HuH-7.5 (cell line): ENCODE measurements at regions not wholly inside any gene's neighbourhood (a gene's known extent, or its start where the extent isn't known, plus 50 kb on each side); places are given as distances from the start of the nearest gene placed in this dataset.
"Not testable (repeated sequence)": the region's sequence is repeated elsewhere in the genome, so short reads cannot be mapped to it uniquely, and the experiment has no call there.

ENCODE experiments used
- DNase-seq: peaks from one replicate; pipeline ENCODE4 v3.0.0; 2011; ENCODE audit warnings: low spot score

DNA sequence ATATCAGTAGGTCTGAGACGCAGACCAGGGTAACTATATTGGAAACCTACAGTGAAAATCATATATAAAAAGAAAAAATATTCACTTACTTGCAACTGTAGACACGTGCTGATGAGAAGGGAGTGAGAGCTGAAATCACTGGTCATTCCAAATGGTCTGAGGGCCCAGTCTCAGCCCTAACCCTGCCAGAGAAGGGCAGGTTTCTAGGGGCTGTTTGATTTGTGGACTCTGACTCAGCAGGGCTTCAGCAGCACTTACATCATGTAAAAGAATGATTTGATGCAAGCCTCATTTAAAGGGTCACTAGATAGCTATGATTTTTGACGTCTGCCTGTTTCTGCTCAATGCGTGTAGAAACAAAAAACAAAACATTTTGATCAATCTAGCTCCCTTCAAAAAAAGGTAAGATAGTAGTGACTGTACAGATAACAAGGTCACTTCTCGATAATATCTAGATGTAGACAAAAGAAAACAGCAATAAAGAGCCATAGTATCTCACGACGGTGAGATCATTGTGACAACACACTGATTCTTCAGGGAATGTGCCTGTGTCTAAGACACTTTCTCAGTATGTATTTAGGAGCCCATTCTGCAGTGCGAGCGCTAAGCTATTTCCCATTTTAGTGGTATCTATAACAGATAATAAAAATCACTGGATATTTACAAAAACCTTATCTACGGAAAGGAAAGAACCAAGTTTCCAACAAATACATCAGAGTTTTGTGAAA lies 307.2 kb downstream of the HIVEP2 start:
- no peak for DNase-seq

DNA sequence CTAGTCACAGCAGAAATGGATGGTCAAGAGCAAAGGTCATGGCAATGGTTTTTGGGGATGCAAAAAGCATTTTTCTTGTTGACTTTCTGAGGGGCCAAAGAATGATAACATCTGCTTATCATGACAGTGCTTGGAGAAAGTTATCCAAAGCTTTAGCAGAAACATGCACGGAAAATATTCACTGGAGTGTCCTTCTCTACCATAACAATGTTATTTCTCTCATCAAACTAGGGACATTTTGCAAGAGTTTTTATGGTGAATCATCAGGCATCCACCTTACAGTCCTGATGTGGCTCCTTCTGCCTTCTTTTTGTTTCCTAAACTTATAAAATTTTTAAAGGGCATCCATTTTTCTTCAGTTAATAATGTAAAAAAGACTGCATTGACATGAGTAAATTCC lies 302.3 kb downstream of the HIVEP2 start:
- DNase-seq, result no peak

DNA sequence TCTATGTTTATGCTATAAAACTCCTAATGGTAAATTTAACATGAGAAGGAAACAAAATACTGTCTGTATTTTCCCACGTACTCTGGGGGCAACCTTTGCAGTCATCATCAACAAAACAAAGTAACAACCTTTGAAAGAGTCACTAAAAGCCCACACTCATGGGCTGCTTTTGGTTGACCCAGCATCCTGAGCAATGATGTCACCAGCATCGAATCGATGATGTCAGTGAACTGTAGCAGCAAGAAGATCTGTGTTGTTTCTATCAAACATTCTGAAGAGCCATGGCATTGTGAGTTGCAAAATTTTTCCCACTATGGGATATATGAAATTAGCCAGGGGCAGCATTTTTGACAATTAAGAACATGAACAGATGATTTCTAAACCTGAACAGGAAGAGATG lies 300.1 kb downstream of the HIVEP2 start:
- DNase-seq, result no peak

DNA sequence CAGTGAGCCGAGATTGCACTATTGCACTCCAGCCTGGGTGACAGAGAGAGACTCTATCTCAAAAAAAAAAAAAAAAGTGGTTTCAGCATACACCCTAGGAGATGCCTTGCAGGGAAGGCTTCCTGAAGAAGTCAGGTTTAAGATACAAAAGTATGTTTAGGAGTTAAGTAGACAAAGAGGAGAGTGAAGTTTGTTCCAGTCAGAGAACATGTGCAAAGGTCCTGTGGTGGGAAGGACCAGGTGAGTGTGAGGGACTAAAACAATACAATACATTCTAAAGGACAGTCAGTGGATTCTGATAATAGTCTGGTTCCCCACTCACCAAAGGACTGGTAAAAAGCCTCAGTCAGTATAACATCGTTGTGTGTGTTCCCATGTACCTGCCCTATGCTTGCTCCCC lies 299.3 kb downstream of the HIVEP2 start:
- DNase-seq, result no peak

DNA sequence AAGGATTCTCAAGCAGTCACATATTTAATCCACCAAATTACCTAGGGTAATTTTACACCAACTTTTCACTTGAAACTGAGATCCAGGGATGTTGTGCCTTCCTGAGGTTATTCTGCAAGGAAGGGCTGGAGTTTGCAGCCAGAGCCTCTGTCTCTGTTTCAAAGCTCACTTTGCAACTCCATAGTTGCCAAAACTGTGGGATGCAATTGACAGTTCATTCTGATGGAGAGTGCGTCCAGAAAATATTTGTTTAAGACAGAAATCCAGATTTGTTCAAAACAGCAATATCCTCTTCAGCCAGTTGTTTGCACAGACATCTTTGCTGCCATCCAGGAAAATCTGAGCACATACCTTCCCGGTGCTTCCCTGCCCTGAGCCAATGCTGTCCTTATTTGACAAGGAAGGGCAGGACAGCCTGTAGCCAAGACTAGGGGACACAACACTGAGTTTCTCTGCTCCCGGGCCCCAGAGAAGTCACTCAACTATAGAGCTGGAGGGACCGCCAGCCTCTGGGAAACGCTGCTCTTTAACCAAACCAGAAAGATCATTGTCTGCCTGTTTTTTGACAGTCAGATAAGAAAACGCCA lies 297.4 kb downstream of the HIVEP2 start:
- DNase-seq, result no peak

DNA sequence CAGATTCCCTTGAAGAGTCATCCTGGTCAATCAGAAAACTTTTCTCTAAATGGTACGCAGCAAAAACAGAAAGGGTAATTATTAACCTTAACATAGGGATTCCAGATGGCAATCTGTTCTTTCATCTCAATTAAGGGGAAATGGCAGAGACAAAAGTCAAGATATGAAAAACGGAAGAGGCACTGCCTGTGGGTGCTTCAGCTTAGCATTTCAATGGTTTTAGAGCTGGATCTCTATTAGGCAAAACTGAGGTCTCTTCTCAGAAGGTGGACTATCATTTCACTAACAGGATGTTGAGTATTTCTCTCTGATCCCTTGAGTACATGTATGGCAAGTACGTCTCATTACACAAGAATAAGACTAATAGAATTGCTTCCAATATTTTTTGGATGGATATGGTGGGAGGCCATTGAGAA lies 296.9 kb downstream of the HIVEP2 start:
- DNase-seq, result no peak

DNA sequence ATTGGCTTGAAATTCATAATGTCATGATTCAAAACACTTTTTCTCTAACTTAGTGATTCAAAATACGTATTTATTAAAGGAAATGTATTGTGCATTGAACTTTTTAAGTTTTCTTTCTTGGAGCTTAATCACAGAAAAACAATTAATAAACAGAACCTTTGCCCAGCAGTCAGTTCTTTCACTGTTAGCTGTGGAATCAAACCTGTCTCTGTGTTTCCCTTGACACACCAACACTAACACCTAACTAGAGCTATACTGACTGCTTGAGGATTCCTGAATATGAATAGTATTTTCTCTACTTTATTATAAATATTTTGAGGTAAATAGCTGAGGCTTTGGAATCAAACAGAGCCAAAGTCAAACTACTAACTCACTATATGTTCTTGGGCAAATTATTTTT lies 296.4 kb downstream of the HIVEP2 start:
- no peak for DNase-seq

DNA sequence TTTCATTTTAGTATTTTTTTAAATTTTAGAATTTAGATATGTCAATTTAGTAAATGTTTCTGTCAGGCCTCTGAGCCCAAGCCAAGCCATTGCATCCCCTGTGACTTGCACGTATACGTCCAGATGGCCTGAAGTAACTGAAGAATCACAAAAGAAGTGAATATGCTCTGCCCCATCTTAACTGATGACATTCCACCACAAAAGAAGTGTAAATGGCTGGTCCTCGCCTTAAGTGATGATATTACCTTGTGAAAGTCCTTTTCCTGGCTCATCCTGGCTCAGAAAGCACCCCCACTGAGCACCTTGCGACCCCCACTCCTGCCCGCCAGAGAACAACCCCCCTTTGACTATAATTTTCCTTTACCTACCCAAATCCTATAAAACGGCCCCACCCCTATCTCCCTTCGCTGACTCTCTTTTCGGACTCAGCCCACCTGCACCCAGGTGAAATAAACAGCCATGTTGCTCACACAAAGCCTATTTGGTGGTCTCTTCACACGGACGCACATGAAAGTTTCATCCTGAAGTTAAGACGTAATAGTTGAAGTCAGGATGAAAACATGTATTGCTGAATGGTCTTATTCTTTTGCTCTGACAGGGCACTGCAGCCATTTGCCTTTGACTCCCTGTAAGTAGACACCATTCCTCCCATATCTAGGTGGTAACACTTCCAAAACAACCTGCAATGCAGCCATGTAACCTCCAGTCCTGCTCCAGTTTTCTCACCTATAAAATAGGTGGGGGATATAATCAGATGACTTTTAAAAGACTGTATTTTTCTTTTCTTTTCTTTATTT lies 295.3 kb downstream of the HIVEP2 start:
- not testable (repeated sequence) for DNase-seq

DNA sequence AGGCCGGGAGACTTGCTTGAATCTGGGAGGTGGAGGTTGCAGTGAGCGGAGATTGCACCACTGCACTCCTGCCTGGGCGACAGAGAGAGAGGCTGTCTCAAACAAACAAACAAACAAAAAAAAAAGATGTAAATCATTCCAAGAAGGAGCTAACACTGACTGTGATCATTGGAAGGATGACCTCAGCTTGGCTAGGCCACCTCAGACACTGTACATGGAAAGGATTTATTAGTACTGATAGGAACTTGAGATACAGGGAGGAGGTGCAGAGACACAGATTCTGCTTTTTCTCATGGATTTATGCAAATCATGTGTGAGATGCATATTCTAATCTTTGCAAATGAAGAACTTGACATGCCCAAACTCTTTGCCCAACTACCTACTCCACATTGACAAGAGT lies 293.6 kb downstream of the HIVEP2 start:
- DNase-seq, result no peak

DNA sequence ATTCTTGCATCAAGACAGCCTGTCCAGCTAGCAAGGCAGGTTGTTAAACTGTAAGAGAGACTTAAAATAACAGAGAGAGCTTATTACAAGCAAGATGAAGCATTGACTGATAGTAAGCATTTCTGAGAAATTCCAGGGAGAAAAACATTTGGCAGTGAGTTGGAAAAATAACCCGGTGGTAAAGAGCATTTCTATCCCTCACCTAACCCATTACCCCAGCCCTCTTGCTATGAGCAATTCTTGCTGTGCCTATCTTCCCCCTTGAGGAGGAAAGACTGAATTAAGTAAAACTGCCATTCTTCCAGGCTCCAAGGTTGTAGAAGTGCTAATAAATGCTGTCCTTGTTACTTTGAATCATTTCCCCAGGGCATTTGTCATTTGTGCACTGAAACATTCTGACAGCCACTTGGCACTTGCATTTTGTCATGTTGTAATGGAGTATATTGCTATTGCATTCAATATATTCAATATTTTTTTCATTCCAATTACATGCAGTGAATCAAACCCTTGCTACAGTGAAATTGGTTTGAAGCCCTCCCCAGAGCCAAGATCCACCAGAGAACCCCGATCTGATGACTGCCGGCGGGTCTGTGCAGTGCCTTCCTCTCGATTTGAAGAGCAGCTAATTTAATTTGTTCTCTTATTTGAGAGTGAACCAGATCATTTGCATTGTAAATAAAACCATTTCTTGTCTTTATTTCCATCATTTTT lies 291.1 kb downstream of the HIVEP2 start:
- DNase-seq, result no peak

DNA sequence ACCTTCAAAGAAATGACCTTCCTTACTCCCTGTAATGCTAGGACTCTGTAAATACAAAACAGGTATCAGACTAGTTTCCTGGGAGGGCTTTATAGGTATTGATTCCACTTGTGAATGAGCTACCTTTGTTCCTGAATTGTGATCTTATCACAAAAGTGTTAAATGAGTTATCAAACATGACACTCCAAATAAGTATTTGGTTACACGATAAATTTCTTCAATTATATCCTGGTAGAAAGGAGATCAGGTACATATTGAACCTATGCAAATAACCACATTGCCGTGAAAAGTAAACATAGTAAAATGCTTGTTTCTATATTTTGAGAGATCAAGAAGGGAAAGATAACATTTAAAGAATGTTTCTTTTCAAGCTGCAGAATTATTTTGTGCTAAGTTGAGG lies 285.3 kb downstream of the HIVEP2 start:
- DNase-seq, result no peak

DNA sequence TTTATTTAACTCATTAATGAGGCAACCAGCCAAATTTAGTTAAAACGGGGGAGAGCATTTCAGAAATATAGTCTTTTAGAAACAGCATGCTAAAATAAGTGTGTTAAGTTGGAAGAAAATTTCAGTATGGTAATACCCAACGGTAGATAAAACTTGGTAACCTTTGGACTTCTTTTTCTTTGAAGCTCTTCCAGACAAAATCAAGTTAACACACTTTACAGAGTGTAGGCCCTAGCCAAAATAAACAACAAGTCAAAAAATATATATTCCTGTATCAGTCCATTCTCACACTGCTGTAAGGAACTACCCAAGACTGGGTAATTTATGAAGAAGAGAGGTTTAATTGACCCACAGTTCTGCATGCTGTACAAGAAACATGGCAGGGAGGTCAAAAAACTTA lies 279.6 kb downstream of the HIVEP2 start:
- DNase-seq, result no peak

DNA sequence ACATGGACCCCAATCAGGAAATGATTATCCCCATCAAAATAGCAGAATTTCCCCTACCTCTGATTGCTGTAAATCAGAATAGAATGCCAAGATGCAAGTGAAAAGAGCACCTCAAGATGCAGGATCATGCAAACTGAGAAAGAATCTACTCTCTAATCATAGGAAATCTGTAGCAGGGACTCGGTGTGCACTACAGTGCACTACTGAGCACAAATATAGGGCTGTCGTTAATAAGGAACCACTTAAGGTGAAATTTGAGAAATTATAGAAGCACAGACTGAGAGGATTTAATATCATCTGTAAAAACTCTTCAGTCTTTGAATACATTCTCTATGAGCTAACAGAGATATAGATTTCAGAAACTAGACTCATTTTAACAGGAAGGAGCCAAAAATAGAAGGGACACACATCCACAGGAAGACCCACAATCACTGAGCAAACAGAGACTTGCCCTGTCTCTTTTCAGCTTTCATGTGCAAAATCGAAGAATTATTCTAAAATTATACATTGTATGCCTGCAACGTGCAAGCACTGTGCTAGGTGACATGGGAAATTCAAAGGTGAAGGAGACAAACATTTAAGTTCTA lies 278.3 kb downstream of the HIVEP2 start:
- no peak for DNase-seq

DNA sequence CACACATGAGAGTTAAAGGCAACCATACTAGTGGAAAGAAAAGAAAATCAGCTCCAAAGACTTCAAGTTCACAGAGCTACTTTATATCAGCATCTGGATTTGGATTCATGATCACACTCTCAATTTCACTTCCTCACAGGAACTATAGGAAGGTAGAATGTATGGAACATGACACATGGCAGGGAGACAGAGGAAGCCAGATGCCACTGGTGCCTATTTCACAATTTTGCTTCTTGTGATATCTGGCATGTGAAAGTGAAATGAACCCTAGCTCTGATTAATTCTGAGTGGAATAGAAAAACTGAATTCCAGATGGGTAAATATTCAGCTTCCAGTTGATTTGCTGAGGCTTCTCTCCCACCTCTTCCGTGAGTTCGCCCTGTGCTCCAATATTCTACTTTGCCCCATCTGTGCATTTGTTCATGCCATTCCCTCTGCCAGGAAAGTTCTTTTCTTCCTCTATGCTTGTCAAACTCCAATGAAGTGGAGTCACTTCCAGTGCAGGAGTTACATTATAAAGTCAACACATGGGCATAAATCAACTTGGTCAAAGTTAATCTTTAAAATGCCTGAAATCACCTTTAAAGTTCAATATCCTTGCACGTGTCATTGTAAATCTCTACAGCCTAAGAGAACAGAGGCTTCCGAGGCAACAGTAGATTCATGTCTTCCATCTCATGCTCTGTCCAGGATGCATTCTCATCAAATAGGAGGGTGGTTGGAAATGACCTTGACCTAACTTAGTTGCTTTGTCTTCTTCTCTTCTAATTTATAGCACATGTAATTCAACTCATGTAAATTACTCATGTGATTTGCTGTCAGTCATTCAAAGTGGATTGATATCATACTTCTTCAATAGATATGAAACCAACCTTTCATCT lies 275.3 kb downstream of the HIVEP2 start:
- DNase-seq, result no peak

DNA sequence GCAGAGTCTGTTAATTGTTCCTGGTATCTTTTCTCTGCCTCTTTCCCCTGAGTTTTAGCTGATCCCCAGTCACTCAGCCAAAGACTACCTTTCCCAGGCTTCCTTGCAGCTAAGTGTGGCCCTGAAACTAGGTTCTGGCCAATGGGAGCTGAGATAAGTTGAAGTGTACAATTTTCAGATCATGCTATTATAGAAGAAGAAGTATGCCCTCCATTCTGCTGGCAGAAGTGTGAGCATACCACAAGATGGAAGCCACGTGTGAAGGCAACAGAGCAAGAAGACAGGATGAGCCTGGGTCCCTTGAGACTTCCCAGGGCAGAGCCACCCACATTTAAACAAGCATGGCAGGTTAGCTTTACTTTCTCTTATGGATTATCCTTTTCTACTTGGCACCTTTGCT lies 273.2 kb downstream of the HIVEP2 start:
- DNase-seq, result no peak

DNA sequence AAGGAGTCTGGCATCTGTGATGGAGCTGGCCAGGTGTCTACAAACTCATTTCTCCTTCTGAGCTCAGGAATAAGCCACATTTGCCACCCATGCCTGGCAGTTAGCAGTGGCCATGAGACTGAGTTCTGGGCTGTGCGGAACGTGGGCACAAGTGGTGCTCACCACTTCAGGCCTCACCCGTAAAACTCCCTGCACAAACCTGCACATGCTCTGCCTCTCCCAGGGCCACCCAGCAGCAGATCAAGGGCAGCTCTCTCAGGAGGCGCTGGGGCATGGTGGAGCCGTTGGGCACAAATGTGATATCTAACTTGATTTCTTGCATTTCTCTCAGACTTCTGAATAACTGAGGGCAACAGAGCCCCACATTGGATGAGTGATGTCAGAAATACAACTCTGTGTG lies 269.5 kb downstream of the HIVEP2 start:
- no peak for DNase-seq

DNA sequence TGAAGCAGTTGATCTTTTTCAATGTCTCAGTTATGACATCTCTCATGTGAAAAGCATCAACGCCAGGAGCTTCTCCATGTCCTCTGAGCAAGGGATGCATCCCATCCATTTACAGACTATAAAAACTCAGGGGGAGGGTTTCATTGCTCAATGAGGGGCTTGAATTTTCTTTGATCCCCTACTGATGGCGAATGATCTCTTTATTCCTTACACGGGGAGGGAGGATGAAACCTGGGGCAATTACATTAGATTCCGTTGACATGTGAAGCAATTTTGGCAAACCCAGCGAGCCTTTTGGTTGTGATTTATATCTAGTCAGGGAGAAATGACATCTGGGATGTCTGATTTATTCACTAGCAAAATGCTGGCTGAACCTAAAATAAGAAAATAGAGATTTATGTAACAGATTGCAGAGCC lies 268.9 kb downstream of the HIVEP2 start:
- no peak for DNase-seq

DNA sequence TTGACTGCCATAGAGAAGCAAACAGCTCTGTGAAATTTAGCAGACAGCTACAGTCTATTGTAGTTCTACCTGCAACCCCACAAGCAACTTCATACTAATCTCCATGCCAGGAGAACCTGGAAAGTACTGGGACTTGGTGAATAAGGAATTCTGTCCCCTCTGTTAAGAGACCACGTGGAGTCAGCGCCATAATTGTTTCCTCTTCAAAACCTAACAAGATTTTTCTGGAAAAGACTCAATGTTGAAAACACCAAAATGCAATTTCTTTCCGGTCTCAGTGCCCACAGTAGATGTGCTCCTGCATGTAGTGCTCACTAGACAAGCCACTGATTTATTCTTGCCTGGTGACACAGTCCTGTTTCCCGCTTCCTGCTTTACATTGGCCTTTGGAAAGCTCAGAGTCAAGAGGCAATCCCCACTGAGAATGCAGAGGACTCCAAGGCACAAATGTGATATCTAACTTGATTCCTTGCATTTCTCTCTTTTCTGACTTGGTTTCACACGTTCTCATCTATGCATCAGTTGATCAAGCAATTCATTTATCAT lies 268.3 kb downstream of the HIVEP2 start:
- no peak for DNase-seq

DNA sequence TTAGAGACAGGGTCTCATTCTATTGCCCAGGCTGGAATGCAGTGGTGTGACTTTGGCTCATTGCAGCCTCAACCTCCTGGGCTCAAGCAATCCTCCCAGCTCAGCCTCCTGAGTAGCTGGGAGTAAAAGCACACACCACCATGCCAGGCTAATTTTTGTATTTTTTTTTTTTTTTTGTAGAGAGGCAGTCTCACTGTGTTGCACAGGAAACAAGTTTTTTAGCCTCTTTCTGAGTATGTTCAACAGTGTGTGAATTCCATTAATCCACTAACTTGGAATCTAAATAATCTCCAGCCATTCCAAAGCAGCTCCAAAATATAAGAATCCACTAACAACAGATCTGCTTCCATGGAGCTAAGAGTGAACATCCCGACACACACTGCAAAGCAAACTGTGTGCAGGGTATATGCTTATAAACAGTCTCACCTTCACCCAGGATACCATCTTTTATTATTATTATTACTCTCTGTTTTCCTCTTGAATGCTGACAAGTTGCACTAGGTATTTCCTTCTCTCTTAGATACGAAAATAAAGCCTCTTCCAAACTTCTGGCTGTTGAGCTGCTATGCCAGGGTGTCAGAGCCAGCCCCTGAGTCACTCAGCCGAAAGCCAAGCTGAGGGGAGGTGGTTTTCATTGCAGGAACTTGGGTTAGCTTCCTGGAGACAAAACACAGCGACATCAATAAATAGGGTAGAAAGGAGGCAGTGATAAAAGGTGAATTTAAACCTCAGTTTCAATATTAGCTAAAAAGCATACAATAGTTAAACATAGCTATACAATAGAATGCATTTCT lies 264.9 kb downstream of the HIVEP2 start:
- DNase-seq, result no peak

DNA sequence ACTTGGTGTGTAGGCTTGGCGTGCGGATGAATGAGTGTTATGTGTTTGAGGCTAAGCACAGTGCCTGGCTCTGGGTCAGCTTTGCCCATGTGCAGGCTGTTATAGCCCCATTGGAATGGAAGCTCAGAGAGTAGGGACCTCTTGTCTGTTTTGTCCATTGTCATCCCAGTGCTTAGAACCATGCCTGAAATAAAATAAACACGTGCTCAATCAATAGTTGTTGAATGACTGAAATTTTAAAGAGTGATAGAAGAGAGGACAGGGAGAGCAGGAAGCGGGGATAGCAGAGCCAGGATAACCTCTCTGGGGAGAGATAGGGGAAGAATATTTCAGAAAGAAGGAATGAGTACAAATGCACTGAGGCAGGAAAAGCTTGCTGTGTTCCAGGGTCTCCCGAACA lies 263.9 kb downstream of the HIVEP2 start:
- DNase-seq, result no peak
